GM18508 (cell line): ENCODE measurements at regions not wholly inside any gene's neighbourhood (a gene's known extent, or its start where the extent isn't known, plus 50 kb on each side); places are given as distances from the start of the nearest gene placed in this dataset.

Experiments used
- ATAC-seq: cut with Tn5 transposase; IDR thresholded peaks from one replicate; pipeline ENCODE4 v1.9.1; 2021; ENCODE audit warnings: moderate number of reproducible peaks; ENCODE audit not compliant: insufficient read depth, unreplicated experiment

DNA sequence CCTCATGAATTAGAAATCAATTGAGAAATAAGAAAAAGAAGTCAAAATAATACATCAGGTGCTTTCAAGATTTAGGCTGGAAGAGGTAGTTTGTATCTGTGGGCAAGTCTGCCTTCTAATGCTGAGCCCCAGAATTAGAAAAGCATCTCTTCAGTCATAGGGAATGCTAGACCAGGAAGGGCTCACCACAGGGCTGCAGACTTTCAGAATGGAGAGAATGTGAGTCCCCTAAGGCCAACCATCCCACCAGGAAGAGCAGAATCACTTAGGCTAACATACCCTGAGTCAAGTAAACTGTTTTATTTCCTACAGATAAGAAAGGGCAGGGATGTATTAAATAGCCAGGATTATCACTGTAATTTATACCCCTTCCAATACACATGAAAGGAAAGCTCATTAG lies 510.2 kb downstream of the RNF144B start:
- no peak for ATAC-seq

DNA sequence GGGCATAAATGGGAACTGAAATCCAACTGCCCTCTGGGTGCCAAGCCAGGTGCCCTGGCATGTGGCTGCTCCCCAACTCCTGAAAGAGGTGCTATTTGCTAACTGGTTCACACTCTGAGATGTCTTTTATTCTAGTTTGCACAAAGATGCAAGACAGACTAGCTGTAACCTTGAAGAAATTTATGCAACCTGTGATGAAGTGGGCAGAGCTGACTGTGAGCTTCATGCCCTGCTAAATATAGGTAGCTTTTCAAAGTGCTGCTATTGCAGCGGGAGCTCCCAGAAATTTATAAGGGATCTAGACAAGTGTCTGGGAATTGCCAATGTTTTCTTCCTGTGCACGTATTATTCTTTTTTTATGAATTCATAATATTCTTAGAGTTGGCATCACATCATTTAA lies 517.5 kb downstream of the RNF144B start:
- no peak for ATAC-seq

DNA sequence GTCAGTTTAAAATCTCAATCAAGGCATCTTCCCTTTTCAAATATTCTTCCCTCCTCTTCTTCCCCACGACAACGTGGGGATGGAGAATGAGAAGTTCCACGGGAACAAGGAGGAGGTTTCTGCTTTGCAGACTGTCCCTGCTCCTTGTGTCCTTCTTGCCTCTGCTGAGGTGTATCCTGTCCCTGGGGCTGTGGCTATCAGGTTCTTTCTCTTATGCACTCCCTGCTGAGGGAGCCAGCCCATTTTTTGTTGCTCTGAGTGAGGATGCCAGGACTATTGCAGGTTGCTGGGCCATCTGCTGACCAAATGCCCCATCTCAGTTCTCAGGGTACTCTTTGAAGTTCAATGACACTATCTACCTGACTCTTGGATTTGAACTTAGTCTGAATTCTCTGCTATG lies 533.6 kb downstream of the RNF144B start:
- ATAC-seq, result no peak

DNA sequence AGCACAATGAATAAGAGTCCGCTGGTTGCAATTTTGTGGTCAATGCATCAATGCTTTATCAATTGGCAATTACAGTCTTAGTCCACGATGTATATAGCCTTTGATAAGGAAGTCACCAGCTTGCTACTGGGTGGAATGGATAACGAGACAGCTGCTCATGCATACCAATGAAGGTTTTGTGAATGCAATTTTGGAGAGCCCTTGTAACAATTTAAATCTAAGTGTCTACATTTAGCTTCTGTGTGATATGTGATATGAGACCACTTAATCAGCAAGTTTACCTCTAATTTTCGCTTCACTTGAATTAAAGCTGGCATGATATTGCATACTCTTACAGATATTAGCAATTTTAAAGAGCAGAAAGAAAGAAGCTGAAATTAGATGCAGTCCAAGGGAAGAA lies 543.9 kb downstream of the RNF144B start:
- no peak for ATAC-seq

DNA sequence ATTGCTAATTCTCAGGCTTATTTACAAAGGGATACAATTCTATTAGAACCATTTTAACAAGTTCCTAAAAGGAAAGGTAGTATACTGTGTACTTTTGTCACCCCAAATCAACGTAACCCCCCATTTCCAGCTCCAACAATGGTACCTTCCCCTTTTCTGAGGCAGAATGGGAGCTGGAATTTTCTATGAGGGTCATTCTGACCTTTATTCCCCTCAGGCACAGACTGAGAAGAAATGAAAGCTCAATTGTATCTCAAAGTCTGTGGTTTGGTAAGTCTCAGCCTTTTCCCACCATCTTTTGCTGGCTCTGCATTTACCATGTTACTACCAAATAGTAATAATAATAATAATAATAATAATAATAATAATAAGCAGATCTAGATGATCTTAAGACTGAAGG lies 571.0 kb downstream of the RNF144B start:
- no peak for ATAC-seq

DNA sequence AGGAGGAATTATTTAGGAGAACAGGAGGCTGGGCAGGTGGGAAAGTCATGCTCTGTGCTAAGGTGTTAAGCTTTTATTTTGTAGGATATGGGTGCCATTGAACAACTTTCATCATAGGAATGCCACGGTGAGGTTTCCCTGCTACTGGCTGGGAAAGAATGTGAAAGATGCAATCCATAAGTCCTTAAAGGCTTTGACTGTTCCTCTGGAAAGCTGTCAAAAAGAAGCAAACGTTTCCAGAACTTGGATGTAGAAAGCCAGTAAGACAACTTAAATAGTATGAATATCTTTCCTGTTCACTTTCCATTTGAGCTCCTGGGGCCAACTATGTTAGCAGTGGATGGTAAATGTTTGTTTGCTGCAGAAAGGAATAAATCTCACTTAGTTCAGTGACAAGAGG lies 574.4 kb downstream of the RNF144B start:
- no peak for ATAC-seq

DNA sequence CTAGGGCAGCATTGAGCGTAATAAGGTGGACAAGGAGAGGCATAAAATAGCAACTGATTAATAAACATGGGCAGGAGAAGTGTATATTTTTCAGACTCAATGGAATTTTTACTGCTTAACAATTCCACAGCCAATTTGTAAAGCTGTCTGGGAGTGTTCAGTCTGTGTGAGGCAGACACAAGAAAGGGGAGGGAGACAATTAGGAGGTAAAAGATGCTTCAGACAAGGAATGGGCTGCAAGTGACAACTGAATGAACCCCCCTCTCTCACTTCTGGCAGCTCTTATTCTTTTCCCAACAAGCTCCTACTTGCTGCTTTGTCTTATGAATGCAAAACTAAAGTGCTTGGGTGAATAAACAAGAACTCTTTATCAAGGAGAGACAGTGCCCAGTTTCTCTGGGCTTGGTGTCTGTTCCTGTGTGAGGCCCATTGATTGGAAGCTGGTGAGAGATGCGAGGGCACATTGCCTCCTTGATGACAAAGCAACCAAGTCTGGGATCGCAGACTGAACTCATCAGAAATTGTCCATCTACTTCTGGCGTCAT lies 575.3 kb downstream of the RNF144B start:
- no peak for ATAC-seq

DNA sequence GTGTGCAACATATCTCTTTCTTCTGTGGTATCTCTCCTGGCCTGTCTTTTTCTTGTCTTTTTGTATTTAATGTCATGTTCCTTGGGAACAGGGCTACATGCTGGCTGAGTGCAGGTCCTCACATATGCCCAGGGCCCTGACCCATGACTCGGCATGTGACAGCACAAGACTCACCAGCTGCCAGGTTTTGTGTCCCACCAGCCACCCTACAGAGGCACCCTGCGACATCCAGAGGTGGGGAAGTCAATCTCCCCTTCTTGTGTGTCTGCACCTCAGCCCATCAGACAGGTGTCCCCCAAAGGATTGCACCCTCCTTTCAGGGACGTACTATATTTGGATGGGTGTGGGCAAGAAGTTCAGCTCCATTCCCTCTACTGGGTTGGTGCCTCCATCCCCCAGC lies 576.3 kb downstream of the RNF144B start:
- ATAC-seq, result no peak

DNA sequence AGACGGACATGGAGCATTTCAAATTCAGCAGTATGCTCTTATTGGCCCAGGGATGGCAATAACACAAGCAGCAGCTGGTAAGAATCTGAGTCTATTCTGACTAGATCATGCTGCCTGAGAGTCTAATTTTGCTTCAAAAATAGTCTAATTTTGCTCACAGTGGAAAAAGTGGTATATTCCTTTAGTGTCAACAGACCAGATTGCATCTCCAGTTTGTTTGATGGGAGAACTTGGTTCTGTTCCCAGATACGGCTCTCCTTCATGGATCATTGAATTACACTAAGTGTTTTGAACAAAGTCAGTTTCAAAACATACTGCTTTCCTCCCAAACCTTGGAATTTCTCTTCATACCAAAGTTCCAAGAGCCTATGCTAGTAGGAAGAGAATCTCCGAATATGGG lies 586.1 kb downstream of the RNF144B start:
- no peak for ATAC-seq

DNA sequence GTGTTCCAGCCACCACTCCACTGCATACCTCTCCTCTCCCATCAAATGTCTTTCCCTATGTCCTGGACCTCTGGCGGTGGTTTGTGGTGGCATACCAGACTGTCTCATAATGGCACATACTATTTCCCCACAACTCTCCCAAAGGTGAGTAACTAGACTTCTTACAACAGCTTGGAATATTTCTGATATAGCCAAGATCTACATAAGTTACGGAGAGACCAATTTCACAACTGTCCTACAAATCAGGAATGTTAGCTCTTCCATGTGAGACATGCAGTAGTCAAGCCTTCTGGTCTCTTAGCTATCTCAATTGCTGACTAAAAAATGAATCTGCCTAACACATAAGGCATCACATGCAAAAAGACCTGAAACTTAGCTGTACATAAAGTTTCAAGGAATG lies 588.9 kb downstream of the RNF144B start:
- ATAC-seq, result no peak

DNA sequence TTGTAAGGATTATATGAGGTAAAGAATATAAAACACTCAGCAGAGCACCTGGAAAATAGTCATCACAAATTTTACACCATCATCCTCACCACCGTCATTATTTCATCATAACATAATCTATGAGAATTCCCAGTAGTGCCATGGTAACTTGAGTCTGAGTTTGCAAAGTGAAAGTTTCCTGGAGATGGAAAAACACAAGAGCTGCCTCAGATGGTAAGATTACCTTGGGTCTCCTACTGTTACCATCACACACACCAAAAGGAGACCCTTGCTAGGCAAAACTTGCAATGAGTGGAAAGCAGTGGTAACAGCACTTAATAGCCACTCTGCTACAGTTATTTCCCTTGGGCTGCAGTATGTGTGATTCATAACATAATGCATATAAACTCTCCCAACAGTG lies 589.8 kb downstream of the RNF144B start:
- no peak for ATAC-seq

DNA sequence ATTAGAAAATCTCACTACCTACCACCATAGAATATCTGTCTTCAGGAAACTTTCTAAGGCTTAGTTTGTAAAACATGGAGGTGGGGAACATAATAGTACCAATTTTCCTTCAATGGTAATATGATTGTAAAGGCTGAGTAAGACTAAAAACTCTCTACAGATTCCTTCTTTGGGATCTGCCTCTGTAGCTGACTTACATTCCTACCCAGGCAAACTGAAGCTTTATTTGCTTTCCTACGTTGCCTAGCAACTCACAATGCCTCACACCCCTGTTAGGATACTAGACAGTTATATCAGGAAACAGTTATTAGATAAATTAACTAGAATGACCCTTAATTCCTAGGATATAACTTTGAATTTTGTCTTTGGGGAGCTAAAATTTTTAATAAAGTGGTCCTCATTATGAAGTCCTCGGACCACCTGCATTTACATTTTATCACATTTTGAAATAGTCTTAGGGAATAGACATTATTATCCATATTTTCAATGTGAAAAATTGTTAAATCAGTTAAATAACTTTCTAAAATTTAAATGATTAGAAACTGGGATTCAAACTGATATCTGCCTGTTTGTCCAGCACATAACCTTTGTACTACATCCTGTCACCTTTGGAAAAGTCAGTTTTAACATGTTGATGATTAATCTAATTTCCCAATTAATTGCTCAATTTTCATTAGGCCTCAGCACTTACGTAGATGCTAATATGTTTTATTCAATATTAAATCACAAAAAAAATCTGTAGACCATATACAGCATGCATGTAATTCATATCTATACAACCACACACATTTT lies 591.4 kb downstream of the RNF144B start:
- no peak for ATAC-seq

DNA sequence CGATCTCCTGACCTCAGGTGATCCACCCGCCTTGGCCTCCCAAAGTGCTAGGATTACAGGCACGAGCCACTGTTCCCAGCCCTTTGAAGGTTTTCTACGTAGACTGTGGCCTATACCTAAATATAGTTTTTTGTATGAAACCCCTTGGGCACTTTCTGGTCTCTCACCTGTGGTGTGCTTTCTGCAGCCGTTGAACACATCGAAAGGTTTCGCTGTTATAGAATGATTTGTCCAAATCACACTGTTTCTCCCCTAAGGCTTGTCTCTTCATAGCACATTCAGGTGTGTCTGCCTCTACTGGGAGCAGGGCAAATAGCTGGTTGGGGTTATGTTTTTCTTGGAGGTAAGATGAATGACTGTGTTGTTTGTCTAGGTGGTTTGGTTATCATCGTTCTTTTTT lies 597.9 kb downstream of the RNF144B start:
- ATAC-seq, result no peak

DNA sequence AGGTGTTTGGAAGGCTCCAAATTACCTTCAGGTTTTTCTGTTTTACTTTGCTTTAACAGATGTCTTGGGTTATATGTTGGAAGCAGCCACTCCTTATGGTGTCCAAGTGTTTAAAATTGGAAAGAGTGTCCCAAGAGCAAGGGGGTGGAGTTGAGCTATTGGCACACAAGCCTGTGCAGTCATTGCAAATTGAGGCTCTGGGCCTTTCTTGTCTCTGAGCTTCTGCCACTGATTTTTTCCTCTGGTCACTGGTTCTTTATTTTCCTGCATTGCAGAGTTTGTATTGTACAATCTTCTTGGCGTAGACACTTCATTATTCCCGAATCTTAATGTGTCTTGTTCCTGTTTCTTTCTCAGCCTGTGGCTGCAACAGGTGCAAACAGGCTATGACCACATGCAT lies 598.8 kb downstream of the RNF144B start:
- ATAC-seq, result no peak

DNA sequence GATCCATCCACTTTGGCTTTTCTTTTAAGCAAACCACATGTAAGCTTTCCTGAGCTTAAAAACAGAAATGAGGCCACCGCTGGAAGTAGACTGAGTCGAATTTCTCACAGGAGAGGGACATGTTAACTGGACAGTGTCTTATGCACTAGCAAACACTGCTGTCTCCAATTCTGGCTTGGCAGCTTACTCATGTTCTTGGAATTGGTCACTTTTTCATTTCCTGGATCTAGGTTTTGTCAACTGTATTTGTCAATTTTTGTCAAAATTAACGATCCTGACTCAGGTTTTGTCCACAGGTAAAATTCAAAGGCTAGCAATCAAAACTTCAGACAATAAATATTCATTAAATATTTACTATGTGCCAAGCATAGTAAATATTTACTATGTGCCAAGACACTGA lies 601.5 kb downstream of the RNF144B start:
- ATAC-seq, result no peak

DNA sequence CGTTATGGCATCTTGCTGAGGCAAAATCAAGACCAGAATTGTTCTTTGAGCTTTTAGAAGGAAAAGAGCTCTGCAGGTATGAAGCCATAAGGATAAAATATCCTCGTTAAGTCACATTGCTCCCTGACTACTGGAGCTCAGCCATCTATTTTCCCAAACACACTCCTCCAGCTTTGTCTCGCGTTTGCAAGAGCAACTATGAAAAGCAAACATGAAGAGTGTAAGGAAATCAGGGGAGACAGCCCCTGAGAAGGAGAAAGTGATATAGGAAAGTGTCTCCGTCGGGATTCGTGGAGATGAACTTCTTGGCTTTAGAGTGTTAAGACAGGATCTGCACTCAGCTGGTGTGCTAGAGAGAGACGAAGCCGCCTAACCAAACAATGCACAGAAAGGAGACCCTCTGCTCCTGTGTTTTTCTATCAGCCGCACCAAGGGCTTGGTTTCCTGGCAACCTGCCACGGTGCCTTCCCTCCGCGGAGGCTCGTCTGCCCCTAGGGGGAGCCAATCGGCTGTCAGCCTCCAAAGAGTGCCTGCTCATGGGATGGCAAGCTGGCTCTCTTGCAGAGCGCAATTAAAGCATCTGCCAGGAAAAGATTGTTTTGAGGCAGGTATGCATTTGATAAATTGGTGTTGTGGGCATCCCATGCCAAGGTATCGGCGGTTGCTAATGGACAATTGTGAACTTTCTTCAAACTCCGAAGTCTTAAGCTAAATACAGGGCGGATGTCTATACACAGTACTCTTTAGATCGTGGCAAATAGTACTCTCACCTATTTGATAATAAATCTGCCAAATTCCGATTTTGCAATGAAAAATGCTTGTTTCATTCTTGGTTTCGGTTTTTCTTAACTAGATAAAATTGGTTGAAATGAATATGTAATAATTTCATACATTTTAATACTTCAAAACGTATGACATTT lies 603.2 kb downstream of the RNF144B start:
- ATAC-seq, result peak; percentile 77

DNA sequence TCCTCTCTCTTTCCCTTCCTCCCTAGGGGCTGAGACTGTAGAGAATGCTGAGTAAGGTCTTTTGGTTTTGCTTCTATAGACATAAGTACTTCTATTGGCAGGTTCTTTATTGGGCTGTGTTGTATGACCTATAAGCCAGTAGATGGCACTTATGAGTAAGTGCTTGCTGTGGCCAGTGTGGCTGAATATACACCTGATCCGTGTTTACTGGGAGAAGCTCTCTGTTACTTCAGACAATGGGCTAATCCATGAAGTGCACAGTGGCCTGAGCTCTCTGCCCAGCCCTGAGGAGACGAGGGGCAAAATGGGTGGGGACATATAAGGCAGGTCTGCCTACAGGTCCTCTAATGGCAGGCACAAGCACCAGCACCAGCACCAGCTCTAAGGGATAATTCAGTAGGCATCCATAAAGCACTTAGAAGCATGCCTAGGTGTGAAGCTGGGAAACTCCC lies 610.3 kb downstream of the RNF144B start:
- ATAC-seq, result peak; percentile 96

DNA sequence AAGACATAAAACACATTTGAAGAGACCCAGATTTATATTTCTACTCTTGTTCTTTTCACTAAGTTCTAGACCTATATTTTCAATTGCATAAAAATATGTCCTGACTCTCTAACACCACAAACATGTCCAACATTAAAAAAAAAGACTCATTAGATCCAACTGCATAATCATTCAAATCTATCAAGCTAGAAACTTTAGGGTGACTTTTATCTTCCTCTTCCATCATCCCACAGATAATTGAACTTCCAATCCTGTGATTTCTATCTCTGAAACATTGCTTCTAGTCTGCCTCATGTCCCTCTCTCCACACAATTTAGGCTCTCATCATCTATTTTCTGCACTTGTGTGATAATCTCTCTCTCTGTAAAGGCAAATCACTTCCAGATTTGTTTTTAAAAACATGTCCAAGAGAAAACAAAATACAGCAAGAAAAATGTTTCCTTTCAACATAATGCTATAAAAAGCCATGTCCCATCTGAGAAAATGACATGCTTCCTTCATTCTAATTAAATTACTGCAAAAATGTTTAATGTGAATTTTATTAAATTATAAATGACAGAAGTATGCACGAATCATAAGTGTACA lies 615.9 kb downstream of the RNF144B start:
- no peak for ATAC-seq

DNA sequence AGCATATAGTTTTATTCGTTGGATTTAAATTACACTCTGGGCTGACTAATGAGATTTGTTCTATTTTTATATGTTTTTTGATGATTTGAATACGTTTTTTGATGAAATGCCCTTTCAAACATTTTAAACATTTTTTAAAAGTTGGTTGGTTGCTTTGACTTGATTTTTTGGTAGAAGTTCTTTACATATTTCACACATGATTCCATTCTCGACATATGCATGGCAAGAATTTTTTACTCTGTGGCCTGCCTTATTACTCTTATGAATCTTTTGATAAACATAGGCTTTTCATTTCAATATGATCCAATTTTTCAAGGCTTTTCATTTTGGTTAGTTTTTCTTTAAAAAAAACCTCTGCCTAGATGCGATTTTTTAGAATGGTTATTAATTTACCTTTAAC lies 617.0 kb downstream of the RNF144B start:
- no peak for ATAC-seq

DNA sequence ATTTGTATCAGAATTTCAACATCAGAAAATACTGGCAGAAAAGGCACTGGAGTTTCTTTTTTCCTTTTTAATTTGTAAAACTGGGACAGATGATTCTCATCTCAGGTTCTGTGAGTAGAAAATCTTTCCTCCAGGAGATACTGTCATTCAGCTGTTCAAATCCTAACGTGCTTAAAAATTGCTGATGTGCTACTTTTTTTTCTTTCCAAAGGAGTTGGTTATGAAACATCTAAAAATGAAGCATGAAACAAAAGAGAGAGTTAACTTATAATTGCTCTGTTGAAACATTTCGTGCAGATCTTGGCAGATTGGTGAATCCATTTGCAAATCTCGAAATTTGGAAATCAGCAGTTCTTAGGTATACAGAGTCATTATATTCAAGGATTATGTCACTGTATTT lies 622.6 kb downstream of the RNF144B start:
- ATAC-seq, result no peak
